Heart left ventricle (tissue), 16 donors: ENCODE measurements at regions not wholly inside any gene's neighbourhood (a gene's known extent, or its start where the extent isn't known, plus 50 kb on each side); places are given as distances from the start of the nearest gene placed in this dataset.

Experiments used
- ATAC-seq, 4 donors: fragments of 200-7000 bp; cut with Tn5 transposase; one replicate each; pipeline ENCODE4 v1.9.1; 2020 to 2022; ENCODE audit warnings: moderate library complexity in 4 of 4, mild to moderate bottlenecking in 3 of 4, moderate number of reproducible peaks in 1 of 4
- DNase-seq, 5 donors: peaks; one replicate each; pipeline ENCODE4 v3.0.0-alpha.2; 2020
- H3K27ac ChIP-seq, 12 donors: fragments of 200-600 bp; sonication (generic) in 4 of 12; one replicate each; pipeline versions ENCODE4 v1.5.0 to v1.8.0; 2016 to 2022; ENCODE audit warnings: mild to moderate bottlenecking in 2 of 12
- H3K27me3 ChIP-seq, 9 donors: fragments of 200-600 bp; sonication (generic) in 2 of 9; one replicate each; pipeline versions ENCODE4 v1.5.1 to v1.8.0; 2016 to 2022; ENCODE audit warnings: mild to moderate bottlenecking in 3 of 9
- H3K36me3 ChIP-seq, 9 donors: fragments of 200-600 bp; sonication (generic) in 2 of 9; one replicate each; pipeline versions ENCODE4 v1.5.0 to v1.8.0; 2018 to 2022; ENCODE audit warnings: mild to moderate bottlenecking in 2 of 9
- H3K4me1 ChIP-seq, 12 donors: fragments of 200-600 bp; sonication (generic) in 4 of 12; one replicate each; pipeline versions ENCODE4 v1.5.0 to v1.8.0; 2016 to 2022; ENCODE audit warnings: mild to moderate bottlenecking in 3 of 12
- H3K4me3 ChIP-seq, 12 donors: fragments of 200-600 bp; sonication (generic) in 4 of 12; one replicate each; pipeline versions ENCODE4 v1.5.0 to v1.8.0; 2017 to 2022; ENCODE audit warnings: mild to moderate bottlenecking in 9 of 12, moderate library complexity in 4 of 12
- H3K9me3 ChIP-seq, 12 donors: fragments of 200-600 bp; sonication (generic) in 4 of 12; one replicate each; pipeline versions ENCODE4 v1.5.0 to v1.8.0; 2016 to 2022; ENCODE audit warnings: mild to moderate bottlenecking in 1 of 12
- POLR2A ChIP-seq, 2 donors: fragments of 450-650 bp; IDR thresholded peaks; one replicate each; pipeline ENCODE4 v1.6.1; 2017; ENCODE audit warnings: antibody characterized with exemption in 2 of 2, mild to moderate bottlenecking in 2 of 2, moderate library complexity in 2 of 2
- WGBS, 4 donors: extraction: QIAGEN DNeasy Blood & Tissue Kit in 2 of 4; methylation state at CpG; one replicate each; pipeline versions ENCODE4 v1.1.5 to v1.1.7; 2013 to 2018; 5-methylcytosine and 5-hydroxymethylcytosine counted together
- intact Hi-C, 10 donors: fragments of 100-400 bp; cut with DNase I; formaldehyde crosslinking; loops; one replicate each; pipeline versions ENCODE4 v1.11.1 to v1.14.2; 2022
- TF ChIP-seq, protein P1 (sequence below), 12 donors: fragments of 200-600 bp; sonication (generic) in 4 of 12; IDR thresholded peaks; one replicate each; pipeline versions ENCODE4 v1.5.0 to v1.8.0; 2018 to 2022; ENCODE audit warnings: antibody characterized with exemption in 12 of 12, mild to moderate bottlenecking in 5 of 12
- donor health status: ischemic (EF 13 %, LVEDD 7.1; RV severe dilation, severe dysfunction).
- donor health status: healthy with polysubstance abuse.
- donor health status: DM: no; HTN: yes; CAD: no.
- donor health status: DM: no; HTN: no; CAD: no.
- donor health status: ischemic (EF 25% LVEDD 6.9; RV normal size, moderate dysfunction).
- donor health status: ischemic (EF 25% LVEDD 5.7; RV mildly dilated, moderate dysfunction).
- donor health status: healthy.
- donor health status: DM: yes; HTN: yes; CAD: no.
- donor health status: ischemic (EF 35%, LVEDD 5.7; RV mildly dilated, moderate dysfunction).
- donor health status: nonischemic (EF 11% LVEDD 7.7; RV severe dilation, severe dysfunction).
- donor health status: DM: yes; HTN: yes; CAD: no.
- donor health status: PGD.
- donor health status: ischemic (EF 29% LVEDD 5.4; RV normal size, mild dysfunction).
- donor health status: nonischemic (EF 23%, LVEDD 6.1; RV moderate dilation, normal function).

DNA sequence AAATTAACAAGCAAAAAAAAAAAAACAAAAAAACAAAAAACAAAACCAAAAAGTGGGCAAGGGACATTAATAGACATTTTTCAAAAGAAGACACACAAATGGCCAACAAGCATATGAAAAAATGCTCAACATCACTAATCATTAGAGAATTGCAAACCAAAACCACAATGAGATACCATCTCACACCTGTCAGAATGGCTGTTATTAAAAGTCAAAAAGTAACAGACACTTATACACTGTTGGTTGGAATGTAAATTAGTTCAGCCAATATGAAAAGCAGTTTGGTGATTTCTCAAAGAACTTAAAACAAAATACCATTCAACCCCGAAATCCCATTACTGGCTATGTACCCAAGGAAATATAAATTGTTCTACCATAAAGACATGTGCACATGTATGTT, 222.4 kb upstream of the CD96 start:
- ATAC-seq (no peak), DNase-seq (no peak)
- TF ChIP-seq, protein P1, sequence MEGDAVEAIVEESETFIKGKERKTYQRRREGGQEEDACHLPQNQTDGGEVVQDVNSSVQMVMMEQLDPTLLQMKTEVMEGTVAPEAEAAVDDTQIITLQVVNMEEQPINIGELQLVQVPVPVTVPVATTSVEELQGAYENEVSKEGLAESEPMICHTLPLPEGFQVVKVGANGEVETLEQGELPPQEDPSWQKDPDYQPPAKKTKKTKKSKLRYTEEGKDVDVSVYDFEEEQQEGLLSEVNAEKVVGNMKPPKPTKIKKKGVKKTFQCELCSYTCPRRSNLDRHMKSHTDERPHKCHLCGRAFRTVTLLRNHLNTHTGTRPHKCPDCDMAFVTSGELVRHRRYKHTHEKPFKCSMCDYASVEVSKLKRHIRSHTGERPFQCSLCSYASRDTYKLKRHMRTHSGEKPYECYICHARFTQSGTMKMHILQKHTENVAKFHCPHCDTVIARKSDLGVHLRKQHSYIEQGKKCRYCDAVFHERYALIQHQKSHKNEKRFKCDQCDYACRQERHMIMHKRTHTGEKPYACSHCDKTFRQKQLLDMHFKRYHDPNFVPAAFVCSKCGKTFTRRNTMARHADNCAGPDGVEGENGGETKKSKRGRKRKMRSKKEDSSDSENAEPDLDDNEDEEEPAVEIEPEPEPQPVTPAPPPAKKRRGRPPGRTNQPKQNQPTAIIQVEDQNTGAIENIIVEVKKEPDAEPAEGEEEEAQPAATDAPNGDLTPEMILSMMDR (IDR thresholded peaks at IDR 0.05) = no peak
- no peak for TF ChIP-seq POLR2A (IDR thresholded peaks at IDR 0.05)
- no peak overlapping the region for H3K27ac ChIP-seq
- no peaks in the 10 kb centered on the region for H3K27me3 ChIP-seq
- intact Hi-C loops = no loop called here
- H3K4me3 ChIP-seq = no peak overlapping the region
- no peaks in the 10 kb centered on the region for H3K9me3 ChIP-seq
- H3K36me3 ChIP-seq = no peaks in the 10 kb centered on the region
- peaks cover 0 to 5% (median 0%) of the 10 kb centered on the region in 12 donors for H3K4me1 ChIP-seq
- WGBS, 4 donors = 91 to 100% (median 97%) methylated on average over 1 of the region's 1 CpG

DNA sequence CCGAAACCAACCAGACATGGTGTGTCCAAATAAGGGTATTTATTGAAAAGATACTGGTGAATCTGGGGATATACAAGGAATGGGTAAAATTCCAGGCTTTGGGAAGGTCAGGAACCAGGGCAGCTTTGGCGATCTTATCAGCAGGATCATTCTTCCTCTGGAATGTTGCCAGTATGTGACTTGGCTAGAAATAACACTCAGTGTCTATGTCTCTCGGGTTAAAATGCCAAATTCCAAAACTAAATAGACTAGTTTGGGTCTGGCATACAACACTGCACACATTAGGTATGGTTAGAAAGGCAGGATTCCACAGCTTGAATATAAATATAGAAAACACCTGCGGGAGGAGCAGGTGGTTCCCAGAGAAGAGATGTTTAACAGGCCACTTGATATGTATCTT, 220.2 kb upstream of the CD96 start:
- DNase-seq = no peak
- no peaks in the 10 kb centered on the region for H3K36me3 ChIP-seq

DNA sequence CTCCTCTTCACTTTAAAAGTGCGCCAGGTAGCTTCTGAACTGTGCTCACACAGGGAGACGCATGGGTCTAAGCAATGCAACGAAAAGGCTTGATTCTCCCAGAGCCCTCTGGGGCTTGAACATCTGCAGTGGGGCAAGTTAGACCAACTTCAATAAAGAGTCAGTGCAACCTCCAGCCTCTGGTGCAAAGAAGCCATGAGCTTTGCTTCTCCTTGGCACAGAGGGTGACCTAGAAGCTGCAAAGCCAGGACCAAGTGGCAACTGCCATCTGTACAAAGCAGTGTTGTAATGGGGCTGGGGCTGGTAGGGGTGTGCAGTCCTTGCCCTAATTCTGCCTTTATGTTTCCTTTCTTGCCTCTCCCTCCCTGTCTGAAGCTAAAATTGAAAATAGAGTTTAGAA, 219.0 kb upstream of the CD96 start:
- Histone ChIP-seq H3K4me3 (no peak overlapping the region), H3K9me3 (no peaks in the 10 kb centered on the region), H3K27ac (no peak overlapping the region), H3K27me3 (no peaks in the 10 kb centered on the region), H3K36me3 (no peaks in the 10 kb centered on the region), H3K4me1 (peaks cover 0 to 5% (median 0%) of the 10 kb centered on the region in 12 donors)
- 77 to 98% (median 95%) methylated on average over 3 of the region's 3 CpGs for WGBS, 4 donors
- TF ChIP-seq, protein P1 (IDR thresholded peaks at IDR 0.05) = no peak
- TF ChIP-seq POLR2A (IDR thresholded peaks at IDR 0.05) = no peak
- ATAC-seq (no peak), DNase-seq (no peak)
- intact Hi-C loops = no loop called here

More for the DNA sequence above, 220.2 kb upstream of the CD96 start:
- Histone ChIP-seq H3K27me3 (no peaks in the 10 kb centered on the region), H3K4me3 (no peak overlapping the region), H3K9me3 (no peaks in the 10 kb centered on the region), H3K4me1 (peaks cover 0 to 5% (median 0%) of the 10 kb centered on the region in 12 donors), H3K27ac (no peak overlapping the region)
- intact Hi-C loops = no loop called here
- ATAC-seq = no peak
- TF ChIP-seq, protein P1 (IDR thresholded peaks at IDR 0.05) = no peak
- TF ChIP-seq POLR2A (IDR thresholded peaks at IDR 0.05) = no peak
- WGBS, 4 donors = 34 to 42% (median 36%) methylated on average over 4 of the region's 4 CpGs

DNA sequence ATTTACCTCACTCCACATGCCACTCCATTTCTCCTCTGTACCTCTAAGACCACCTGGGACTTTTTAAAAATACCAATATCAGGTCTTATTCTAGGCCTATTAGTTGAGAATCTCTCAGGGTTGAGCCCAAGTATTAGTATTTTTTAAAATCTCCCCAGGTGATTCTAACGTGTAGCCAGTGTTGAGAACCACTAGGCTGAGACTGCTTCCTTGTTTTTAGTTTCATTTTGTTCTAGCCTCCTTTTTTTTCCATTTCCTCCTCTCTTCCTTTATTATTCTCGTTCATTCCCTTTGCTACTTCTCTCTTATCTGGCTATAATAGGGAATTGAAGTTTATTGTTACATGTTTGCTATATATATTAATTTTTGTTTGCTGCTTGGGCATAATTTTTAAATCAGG, 217.8 kb upstream of the CD96 start:
- peaks cover 0 to 5% (median 0%) of the 10 kb centered on the region in 12 donors for H3K4me1 ChIP-seq
- H3K9me3 ChIP-seq = no peaks in the 10 kb centered on the region
- ATAC-seq (no peak), DNase-seq (no peak)
- H3K4me3 ChIP-seq = peak overlapping the region in 1 of 12 donors; percentile 5
- no peaks in the 10 kb centered on the region for H3K27me3 ChIP-seq
- no peak overlapping the region for H3K27ac ChIP-seq
- 35 to 48% (median 44%) methylated on average over 2 of the region's 2 CpGs for WGBS, 4 donors
- intact Hi-C loops = no loop called here
- no peak for TF ChIP-seq POLR2A (IDR thresholded peaks at IDR 0.05)
- TF ChIP-seq, protein P1 (IDR thresholded peaks at IDR 0.05) = no peak
- no peaks in the 10 kb centered on the region for H3K36me3 ChIP-seq
